GM12878 (cell line): ENCODE measurements at regions not wholly inside any gene's neighbourhood (a gene's known extent, or its start where the extent isn't known, plus 50 kb on each side); places are given as distances from the start of the nearest gene placed in this dataset.

Experiments used
- ATAC-seq: fragments of 200-7000 bp; cut with Tn5 transposase; 3 replicates; pipeline ENCODE4 v1.9.1; 2020; ENCODE audit warnings: mild to moderate bottlenecking, moderate library complexity
- BruUV-seq: library from RNA; stranded (reverse); fragments of 400-500 nt; replicated peaks from 2 replicates; lab custom pipeline; 2021; lab: Mats Ljungman, UMichigan
- CTCF ChIA-PET: fragments of 300-600 bp; sonication (Branson Sonifier 250); formaldehyde crosslinking; extraction: SDS; loops from one replicate; lab custom pipeline; 2021; ENCODE audit warnings: inconsistent platforms; lab: Yijun Ruan, JAX
- POLR2A ChIA-PET: fragments of 350-600 bp; formaldehyde crosslinking; extraction: SDS; loops from one replicate; lab custom pipeline; 2021; ENCODE audit warnings: inconsistent platforms; lab: Charles Lee
- RAD21 ChIA-PET: fragments of 300-600 bp; sonication (Branson Sonifier 250); formaldehyde crosslinking; loops from one replicate; lab custom pipeline; 2023; ENCODE audit warnings: antibody characterized with exemption; ENCODE audit not compliant: unreplicated experiment; lab: Charles Lee
- SMC1A ChIA-PET: fragments of 300-600 bp; sonication (Branson Sonifier 250); formaldehyde crosslinking; loops from one replicate; lab custom pipeline; 2023; ENCODE audit not compliant: unreplicated experiment, uncharacterized antibody; lab: Charles Lee
- DNase-seq: peaks from one replicate; pipeline ENCODE4 v3.0.0-alpha.2; 2011; ENCODE audit warnings: low read depth, low spot score
- FAIRE-seq: peaks from 3 replicates; lab custom pipeline; 2011; peaks lifted over from hg19 to GRCh38; lab: Jason Lieb, UNC
- H2AFZ ChIP-seq: 2 replicates; pipeline ENCODE4 v1.6.0; 2011; ENCODE audit warnings: low read depth, low read length, control low read depth; ENCODE audit not compliant: control insufficient read depth
- H3K27ac ChIP-seq: 2 replicates; pipeline ENCODE4 v1.5.1; 2011; ENCODE audit warnings: control low read depth; ENCODE audit not compliant: control insufficient read depth, insufficient read depth
- H3K27me3 ChIP-seq, 2 experiments: replicated peaks in 1 of 2; 2 replicates each; pipeline versions ENCODE4 v1.6.0 to v1.6.1; 2011; ENCODE audit warnings: low read length in 1 of 2; ENCODE audit not compliant: control insufficient read depth in 2 of 2, insufficient read depth in 2 of 2
- H3K36me3 ChIP-seq, 2 experiments: 2 replicates each; pipeline ENCODE4 v1.5.1; 2011; ENCODE audit warnings: low read length in 1 of 2; ENCODE audit not compliant: control insufficient read depth in 2 of 2, insufficient read depth in 2 of 2
- H3K4me1 ChIP-seq: 2 replicates; pipeline ENCODE4 v1.6.1; 2011; ENCODE audit warnings: mild to moderate bottlenecking, low read length, moderate library complexity, mixed read lengths; ENCODE audit not compliant: control insufficient read depth, insufficient read depth
- H3K4me2 ChIP-seq: 2 replicates; pipeline ENCODE4 v1.6.0; 2011; ENCODE audit warnings: control low read depth; ENCODE audit not compliant: control insufficient read depth, insufficient read depth
- H3K4me3 ChIP-seq: fragments of 200-600 bp; sonication (generic); 2 replicates; pipeline ENCODE4 v1.5.1; 2016
- H3K79me2 ChIP-seq: 2 replicates; pipeline ENCODE4 v1.6.0; 2011; ENCODE audit warnings: low read length; ENCODE audit not compliant: control insufficient read depth, insufficient read depth
- H3K9ac ChIP-seq: 2 replicates; pipeline ENCODE4 v1.8.0; 2011; ENCODE audit warnings: low read length, control low read depth, mixed read lengths; ENCODE audit not compliant: control insufficient read depth, insufficient read depth
- H3K9me3 ChIP-seq: replicated peaks from 3 replicates; pipeline ENCODE4 v1.5.1; 2011; ENCODE audit warnings: mild to moderate bottlenecking, low read length; ENCODE audit not compliant: control insufficient read depth, insufficient read depth
- H4K20me1 ChIP-seq: 2 replicates; pipeline ENCODE4 v1.6.0; 2011; ENCODE audit not compliant: control insufficient read depth, insufficient read depth
- ASH2L ChIP-seq: fragments of 300-600, 200-600 bp; sonication (generic); IDR thresholded peaks from 2 replicates; pipeline ENCODE4 v1.6.1; 2017; ENCODE audit warnings: low read depth, mild to moderate bottlenecking, borderline replicate concordance
- CBX5 ChIP-seq: sonication (generic); IDR thresholded peaks from 2 replicates; pipeline ENCODE4 v1.6.1; 2016; ENCODE audit warnings: low read depth, moderate library complexity, mild to moderate bottlenecking, inconsistent platforms
- HDGF ChIP-seq: fragments of 450-650 bp; IDR thresholded peaks from 2 replicates; pipeline ENCODE4 v1.6.1; 2016; ENCODE audit warnings: antibody characterized with exemption
- NFYA ChIP-seq: IDR thresholded peaks from 2 replicates; pipeline ENCODE4 v1.6.1; 2011; ENCODE audit warnings: low read depth, mild to moderate bottlenecking, low read length, improper control_type of control experiment, borderline replicate concordance
- RBBP5 ChIP-seq: fragments of 200-600 bp; sonication (generic); conservative IDR thresholded peaks from 2 replicates; pipeline ENCODE4 v1.6.1; 2016
- TCF3 ChIP-seq: IDR thresholded peaks from 2 replicates; pipeline ENCODE4 v1.6.1; 2012; ENCODE audit warnings: low read depth, mild to moderate bottlenecking, low read length, borderline replicate concordance; ENCODE audit not compliant: insufficient read depth
- WGBS: methylation state at CpG from one replicate; pipeline ENCODE4 v1.1.6; 2016; ENCODE audit warnings: low lambda C conversion rate; ENCODE audit not compliant: insufficient replicate concordance, insufficient coverage; ENCODE audit errors: missing lambda C conversion rate; 5-methylcytosine and 5-hydroxymethylcytosine counted together
- in situ Hi-C: fragments of 300-500 bp; cut with MboI; formaldehyde crosslinking; loops from 9 replicates; pipeline ENCODE4 v1.14.3; 2018; ENCODE audit warnings: mixed read lengths
- intact Hi-C: fragments of 100-400 bp; cut with micrococcal nuclease; formaldehyde crosslinking; loops from one replicate; pipeline ENCODE4 v1.14.2; 2022; ENCODE audit not compliant: unreplicated experiment
- TF ChIP-seq, protein P1 (sequence below): fragments of 450-650 bp; IDR thresholded peaks from 2 replicates; pipeline ENCODE4 v1.6.1; 2017; ENCODE audit warnings: mild to moderate bottlenecking, low read depth, inconsistent platforms; ENCODE audit not compliant: poor library complexity, severe bottlenecking
- TF ChIP-seq, protein P2 (sequence below): fragments of 450-650 bp; IDR thresholded peaks from 2 replicates; pipeline ENCODE4 v1.6.1; 2018; ENCODE audit warnings: mild to moderate bottlenecking, low read depth, moderate library complexity; ENCODE audit not compliant: partially characterized antibody
- TF ChIP-seq, protein P3 (sequence below): fragments of 450-650 bp; IDR thresholded peaks from 2 replicates; pipeline ENCODE4 v1.6.1; 2014; ENCODE audit warnings: mild to moderate bottlenecking

DNA sequence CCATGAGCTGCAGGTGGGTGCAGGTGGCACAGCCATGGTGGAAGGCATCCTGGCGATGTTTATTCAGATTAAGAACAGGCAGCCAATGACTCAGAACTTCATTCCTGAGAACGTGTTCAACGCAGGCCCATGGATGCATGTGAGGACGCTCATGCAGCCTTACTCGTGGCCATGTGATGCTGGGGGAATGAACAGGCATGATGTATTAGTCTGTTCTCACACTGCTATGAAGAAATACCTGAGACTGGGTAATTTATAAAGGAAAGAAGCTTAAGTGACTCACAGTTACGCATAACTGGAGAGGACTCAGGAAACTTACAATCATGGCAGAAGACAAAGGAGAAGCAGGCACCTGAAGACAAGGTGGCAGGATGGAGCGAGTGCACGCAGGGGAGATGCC lies 146.6 kb downstream of the RNASET2 start (continued):
- TF ChIP-seq, protein P1, sequence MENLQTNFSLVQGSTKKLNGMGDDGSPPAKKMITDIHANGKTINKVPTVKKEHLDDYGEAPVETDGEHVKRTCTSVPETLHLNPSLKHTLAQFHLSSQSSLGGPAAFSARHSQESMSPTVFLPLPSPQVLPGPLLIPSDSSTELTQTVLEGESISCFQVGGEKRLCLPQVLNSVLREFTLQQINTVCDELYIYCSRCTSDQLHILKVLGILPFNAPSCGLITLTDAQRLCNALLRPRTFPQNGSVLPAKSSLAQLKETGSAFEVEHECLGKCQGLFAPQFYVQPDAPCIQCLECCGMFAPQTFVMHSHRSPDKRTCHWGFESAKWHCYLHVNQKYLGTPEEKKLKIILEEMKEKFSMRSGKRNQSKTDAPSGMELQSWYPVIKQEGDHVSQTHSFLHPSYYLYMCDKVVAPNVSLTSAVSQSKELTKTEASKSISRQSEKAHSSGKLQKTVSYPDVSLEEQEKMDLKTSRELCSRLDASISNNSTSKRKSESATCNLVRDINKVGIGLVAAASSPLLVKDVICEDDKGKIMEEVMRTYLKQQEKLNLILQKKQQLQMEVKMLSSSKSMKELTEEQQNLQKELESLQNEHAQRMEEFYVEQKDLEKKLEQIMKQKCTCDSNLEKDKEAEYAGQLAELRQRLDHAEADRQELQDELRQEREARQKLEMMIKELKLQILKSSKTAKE = no peak
- TF ChIP-seq HDGF (no peak), NFYA (no peak), ASH2L (no peak)
- TF ChIP-seq, protein P2, sequence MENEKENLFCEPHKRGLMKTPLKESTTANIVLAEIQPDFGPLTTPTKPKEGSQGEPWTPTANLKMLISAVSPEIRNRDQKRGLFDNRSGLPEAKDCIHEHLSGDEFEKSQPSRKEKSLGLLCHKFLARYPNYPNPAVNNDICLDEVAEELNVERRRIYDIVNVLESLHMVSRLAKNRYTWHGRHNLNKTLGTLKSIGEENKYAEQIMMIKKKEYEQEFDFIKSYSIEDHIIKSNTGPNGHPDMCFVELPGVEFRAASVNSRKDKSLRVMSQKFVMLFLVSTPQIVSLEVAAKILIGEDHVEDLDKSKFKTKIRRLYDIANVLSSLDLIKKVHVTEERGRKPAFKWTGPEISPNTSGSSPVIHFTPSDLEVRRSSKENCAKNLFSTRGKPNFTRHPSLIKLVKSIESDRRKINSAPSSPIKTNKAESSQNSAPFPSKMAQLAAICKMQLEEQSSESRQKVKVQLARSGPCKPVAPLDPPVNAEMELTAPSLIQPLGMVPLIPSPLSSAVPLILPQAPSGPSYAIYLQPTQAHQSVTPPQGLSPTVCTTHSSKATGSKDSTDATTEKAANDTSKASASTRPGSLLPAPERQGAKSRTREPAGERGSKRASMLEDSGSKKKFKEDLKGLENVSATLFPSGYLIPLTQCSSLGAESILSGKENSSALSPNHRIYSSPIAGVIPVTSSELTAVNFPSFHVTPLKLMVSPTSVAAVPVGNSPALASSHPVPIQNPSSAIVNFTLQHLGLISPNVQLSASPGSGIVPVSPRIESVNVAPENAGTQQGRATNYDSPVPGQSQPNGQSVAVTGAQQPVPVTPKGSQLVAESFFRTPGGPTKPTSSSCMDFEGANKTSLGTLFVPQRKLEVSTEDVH = no peak

DNA sequence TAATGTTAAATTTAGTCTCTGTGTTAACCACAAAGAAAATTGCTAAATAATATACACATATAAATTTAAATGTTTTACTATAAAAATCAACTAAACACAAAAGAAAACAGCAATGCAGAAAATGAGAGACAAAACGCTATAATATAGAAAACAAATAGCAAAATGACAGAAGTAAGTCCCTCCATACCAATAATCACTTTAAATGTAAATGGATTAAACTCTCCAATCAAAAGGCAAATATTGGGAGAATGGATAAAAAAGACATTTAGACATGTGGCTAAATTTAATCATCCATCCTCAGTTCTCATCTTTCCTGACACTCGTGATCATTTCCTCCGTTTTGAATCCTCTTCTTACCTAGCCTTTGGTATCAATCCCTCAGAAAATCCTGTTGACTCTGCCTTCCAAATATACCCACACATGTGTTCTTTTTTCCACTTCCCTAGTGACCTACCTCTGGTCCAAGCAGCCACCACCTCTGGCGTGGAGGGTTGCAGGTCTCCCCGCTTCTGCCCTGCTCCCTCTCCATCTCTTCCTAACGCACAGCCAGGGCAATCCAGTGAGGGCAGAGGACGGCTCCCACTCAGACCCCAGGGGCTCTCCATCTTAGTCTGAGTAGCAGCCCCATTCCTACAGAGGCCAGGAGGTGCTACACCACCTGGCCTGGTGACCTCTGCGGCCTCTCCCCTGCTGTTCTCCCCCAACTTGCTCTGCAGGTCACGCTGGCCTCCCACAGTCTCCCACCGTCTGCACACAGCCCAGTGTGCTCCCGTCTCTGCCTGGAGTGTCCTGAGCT lies 149.2 kb downstream of the RNASET2 start:
- no peak overlapping the region for H3K4me2 ChIP-seq
- DNase-seq = no peak
- H3K9ac ChIP-seq = no peak overlapping the region
- H3K79me2 ChIP-seq = no peaks in the 10 kb centered on the region
- no peaks in the 10 kb centered on the region for H3K36me3 ChIP-seq
- TF ChIP-seq TCF3 (no peak), RBBP5 (no peak), CBX5 (no peak)
- TF ChIP-seq, protein P3, sequence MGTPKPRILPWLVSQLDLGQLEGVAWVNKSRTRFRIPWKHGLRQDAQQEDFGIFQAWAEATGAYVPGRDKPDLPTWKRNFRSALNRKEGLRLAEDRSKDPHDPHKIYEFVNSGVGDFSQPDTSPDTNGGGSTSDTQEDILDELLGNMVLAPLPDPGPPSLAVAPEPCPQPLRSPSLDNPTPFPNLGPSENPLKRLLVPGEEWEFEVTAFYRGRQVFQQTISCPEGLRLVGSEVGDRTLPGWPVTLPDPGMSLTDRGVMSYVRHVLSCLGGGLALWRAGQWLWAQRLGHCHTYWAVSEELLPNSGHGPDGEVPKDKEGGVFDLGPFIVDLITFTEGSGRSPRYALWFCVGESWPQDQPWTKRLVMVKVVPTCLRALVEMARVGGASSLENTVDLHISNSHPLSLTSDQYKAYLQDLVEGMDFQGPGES = no peak
- H3K9me3 ChIP-seq = peaks cover 4% of the 10 kb centered on the region; the same call in 2 of the 3 replicates
- H3K4me1 ChIP-seq = no peaks in the 10 kb centered on the region
- ChIA-PET POLR2A (no interaction called here), RAD21 (no interaction called here), CTCF (no interaction called here), SMC1A (no interaction called here)
- no peaks in the 10 kb centered on the region for H3K27me3 ChIP-seq
- intact Hi-C loops = no loop called here
- no peaks in the 10 kb centered on the region for H4K20me1 ChIP-seq
- in situ Hi-C loops = no loop called here
- no peak overlapping the region for H3K4me3 ChIP-seq
- no peak for FAIRE-seq
- WGBS = 53% methylated on average over 11 of the region's 11 CpGs
- H3K27ac ChIP-seq = no peak overlapping the region
- no peak for ATAC-seq
- no peak overlapping the region for H2AFZ ChIP-seq
- BruUV-seq = no TSS peak
